NCI-H2171 (cell line): ENCODE measurements at regions not wholly inside any gene's neighbourhood (a gene's known extent, or its start where the extent isn't known, plus 50 kb on each side); places are given as distances from the start of the nearest gene placed in this dataset.
A peak's percentile ranks its signal among the peaks of the same experiment; 100 is the strongest.

Experiments
- DNase-seq: peaks from one replicate; lab custom pipeline; 2025; lab: John Stamatoyannopoulos, UW

GRCh38 chr1:217205578-217205977, 425.3 kb downstream of the GPATCH2 start:
- DNase-seq, result no peak

GRCh38 chr1:217196616-217197015, 434.3 kb downstream of the GPATCH2 start:
- DNase-seq, result no peak

DNA sequence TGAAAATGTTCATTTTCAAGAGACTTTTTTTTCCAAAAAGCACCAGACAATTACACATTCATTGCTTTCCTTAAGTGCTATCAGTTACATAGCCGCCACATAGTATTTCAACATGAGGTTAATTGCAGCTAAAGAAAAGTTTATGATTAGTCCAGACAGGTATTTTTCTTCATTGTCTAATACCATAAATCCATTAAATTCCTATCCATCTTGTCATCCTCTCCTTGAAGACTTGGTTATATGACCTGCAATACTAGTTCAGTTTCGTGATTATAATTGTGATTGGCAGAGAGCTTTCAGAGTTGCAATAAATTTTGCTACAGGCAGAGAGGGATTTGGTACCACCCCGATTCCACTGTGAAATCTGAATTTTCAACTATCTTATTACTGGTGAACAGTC, 437.7 kb downstream of the GPATCH2 start:
- DNase-seq, result no peak

- DNase-seq, result no peak
Observed at GRCh38 chr1:217191441-217191840, 439.4 kb downstream of the GPATCH2 start.

GRCh38 chr1:217190359-217190758, 440.5 kb downstream of the GPATCH2 start:
- DNase-seq, result no peak

DNA sequence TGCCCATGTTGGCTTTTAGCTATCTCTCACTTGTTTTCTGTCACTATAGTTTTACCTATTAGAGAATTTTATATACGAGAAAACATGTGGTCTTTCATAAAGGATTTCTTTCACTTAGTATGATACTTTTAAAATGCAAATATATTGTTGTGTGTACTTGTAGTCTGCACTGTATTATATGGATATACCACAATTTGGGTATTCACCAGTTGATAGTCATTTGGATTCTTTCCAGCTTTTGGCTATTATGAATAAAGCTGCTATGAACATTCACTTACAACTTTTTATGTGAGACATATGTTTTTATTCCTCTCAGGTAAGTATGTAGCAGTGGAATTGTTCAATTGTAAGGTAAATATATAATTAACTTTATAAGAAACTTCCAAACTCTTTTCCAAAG, 441.5 kb downstream of the GPATCH2 start:
- DNase-seq, result no peak

DNA sequence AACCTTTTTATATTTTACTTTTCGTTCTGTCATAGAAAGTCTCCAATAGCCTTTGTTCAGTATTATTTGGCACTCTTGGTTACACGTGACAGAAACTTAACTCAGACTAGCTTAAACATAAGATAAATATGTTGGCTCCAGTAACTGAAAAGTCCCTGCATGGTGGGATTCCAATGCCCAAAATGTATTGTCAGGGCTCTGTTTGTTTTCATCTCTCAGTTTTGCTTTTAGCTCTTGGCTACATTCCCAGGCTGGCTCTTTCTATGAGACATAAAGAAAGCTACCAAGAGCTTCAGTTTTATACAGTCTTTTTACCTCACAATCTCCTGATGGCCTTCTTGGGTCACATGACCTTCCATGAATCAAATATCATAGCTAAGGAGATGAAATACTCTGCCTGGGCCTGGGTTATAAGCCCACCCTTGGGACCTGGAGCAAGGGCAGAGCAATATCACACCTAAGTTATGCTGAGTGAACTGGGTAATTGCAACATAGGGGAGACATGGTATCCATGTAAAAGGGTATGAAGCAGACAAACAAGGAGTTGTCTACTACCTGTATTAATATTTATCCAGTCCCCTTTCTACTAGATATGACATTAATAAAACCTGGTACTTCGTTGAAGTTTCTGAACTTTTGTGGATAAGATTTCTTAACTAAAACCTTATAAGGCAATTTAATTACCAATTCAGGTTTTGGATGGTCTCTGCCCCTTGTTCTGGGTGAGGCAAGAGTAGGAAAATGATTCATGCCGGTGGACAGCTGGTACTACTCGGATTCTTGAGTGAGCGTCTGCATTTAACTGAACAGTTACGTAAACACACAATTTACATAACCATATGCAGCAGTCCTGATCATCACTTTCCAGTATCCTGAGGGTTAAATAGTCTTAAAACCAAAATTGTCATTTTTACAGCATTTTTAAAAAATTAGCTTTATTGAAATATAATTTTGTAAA, 442.3 kb downstream of the GPATCH2 start:
- DNase-seq, result peak; percentile 1

- no peak for DNase-seq
Observed at GRCh38 chr1:217186664-217187063, 444.2 kb downstream of the GPATCH2 start.

DNA sequence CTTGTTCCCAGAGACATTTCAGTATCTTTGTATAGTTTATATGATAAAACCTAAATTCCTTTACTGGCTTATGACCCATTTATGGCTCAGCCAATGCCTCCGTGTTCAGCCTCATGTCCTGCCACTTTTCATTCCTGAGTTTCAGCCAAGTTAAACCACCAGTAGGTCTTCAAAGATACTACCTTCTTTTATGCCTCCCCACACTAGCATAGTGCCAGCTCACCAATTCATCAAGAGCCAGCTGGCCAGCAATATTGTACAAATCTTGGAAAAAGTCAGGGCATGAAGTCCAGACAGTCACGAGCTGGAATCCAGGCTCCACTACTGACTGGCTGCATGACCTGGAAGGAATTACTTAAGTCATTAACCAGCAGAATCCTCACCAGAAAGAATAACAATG, 446.0 kb downstream of the GPATCH2 start:
- no peak for DNase-seq

GRCh38 chr1:217182992-217183391, 447.9 kb downstream of the GPATCH2 start:
- DNase-seq, result no peak

DNA sequence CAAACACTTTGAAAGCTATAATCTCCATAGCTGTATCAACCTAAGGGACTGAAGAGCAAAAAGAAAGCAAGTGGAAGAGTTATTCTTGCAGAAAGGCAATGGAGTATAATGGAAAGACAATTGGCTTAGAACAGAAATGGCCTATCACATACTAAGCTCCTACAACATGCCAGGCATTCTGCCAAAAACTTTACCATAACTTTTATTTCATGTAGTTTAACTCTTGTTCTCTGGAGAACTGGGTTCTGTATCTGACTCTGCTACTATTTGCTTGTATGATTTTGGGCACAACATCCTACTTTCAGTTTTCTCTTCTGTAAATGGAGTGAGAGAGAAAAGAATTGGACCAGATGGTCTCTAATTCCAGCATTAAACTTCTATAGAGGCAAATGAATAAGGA, 449.1 kb downstream of the GPATCH2 start:
- DNase-seq, result no peak

DNA sequence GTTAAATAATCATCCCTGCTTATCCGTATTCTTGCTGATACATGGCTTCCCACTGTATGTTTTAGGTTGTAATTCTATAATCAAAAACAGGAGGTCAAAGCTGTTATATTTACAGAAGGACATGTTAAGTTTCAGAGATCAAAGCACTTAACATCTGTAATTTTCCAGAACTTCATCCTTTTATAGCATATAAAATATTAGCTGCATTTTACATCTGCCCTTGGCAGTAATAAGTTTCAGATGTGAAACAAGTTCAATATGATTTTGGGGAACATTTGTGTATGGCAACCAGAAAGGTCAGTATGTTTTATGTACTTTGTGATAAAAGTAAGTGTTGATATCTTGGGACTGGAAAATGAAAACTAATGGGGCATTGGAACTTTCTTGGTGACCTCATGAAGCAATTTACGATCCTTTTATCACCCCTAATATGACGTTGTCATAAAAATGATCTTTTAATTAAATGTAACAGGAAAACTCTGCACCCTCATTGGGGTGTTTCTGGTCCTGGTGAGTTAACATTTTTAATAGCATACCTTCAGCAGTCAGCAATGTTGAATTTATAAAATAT, 449.6 kb downstream of the GPATCH2 start:
- no peak for DNase-seq

- no peak for DNase-seq
Observed at GRCh38 chr1:217180443-217180842, 450.4 kb downstream of the GPATCH2 start.

DNA sequence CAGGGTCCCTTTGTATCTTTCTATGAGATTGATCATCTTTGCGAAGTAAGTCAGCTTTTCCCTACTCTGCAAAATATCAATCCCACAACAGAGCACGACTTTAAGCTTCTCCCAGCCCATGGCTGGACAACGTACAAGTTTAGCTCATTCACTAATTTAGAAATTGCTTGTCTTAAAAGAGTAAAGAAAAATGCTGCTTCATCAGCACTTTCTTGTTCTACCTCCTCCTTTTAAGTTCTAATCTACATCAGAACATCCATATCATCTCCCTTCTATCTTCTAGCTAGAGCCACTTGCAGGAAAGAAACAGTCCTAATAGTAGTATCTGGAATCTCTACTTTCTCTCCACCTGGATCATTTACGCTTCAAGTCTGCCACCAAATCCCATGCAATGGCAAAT, 441.2 kb upstream of the ESRRG start:
- DNase-seq, result no peak

- DNase-seq, result no peak
Observed at GRCh38 chr1:217153361-217153760, 430.1 kb upstream of the ESRRG start.

GRCh38 chr1:217150366-217150765, 427.1 kb upstream of the ESRRG start:
- no peak for DNase-seq

DNA sequence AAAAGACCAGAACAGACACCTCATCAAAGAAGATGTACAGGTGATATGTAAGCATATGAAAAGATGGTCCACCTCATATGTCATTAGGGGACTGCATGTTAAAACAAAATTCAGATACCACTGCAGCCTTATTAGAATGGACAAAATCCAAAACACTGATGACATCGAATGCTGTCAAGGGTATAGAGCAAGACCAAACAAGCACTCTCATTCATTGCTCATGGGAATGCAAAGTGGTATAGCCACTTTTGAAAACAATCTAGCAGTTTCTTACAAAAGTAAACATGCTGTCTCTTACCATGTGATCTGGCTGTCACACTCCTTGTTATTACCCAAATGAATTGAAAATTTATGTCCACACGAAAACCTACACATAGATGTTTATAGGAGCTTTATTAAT, 426.6 kb upstream of the ESRRG start:
- no peak for DNase-seq

DNA sequence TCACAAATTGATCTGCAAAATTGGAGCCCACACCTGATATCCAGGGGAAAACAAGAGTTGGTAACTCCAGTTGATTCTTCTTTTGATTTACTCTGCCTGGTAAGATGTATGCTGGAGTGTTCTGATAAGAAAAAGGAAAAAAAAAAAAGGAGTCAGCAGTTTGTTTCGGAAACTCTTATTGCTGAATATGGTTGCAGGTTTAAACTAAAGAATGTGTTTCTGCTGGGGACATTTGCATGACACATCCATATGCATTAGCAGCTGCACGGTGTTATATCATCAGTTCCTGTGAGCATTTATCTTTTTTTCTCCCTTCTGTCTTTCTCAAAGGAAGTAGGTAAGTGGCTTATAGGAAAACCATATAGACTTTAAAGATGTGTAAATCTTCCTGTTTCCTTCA, 418.5 kb upstream of the ESRRG start:
- DNase-seq, result no peak

- no peak for DNase-seq
Observed at GRCh38 chr1:217140041-217140901, 417.0 kb upstream of the ESRRG start.

- DNase-seq, result no peak
Observed at GRCh38 chr1:217139513-217139912, 416.3 kb upstream of the ESRRG start.

GRCh38 chr1:217138799-217139466, 415.7 kb upstream of the ESRRG start:
- DNase-seq, result no peak

DNA sequence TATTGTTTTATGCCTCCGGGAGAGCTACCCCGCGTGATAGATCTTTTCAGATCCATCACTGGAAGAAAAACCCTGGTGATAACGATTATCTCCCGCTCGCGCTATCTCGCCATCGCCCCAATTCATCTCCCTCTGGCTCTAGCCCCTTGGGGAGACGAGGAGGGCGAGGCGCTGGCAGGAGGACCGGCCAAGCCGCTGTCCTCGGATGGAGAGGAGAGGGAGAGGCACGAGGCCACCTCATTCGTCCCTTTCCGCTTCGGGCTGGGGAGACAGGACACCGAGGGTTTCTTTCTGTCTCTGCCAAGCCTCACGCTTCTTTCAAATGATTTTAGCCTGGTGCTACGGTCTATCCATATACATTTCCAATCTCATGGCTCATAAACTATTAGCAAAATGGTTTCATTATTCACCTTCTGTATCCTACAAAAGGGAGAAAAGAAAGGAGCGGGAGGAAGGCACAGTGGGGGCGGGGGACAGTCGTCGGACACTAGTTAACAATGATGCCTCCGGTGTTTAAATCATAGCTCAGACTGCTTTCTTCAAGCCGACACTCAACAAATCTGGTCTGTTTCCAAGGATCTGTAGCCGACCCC, 415.0 kb upstream of the ESRRG start:
- no peak for DNase-seq
